ENCODE measurements at regions not wholly inside any gene's neighbourhood (a gene's known extent, or its start where the extent isn't known, plus 50 kb on each side); places are given as distances from the start of the nearest gene placed in this dataset.
A peak's percentile ranks its signal among the peaks of the same experiment; 100 is the strongest.

DNA sequence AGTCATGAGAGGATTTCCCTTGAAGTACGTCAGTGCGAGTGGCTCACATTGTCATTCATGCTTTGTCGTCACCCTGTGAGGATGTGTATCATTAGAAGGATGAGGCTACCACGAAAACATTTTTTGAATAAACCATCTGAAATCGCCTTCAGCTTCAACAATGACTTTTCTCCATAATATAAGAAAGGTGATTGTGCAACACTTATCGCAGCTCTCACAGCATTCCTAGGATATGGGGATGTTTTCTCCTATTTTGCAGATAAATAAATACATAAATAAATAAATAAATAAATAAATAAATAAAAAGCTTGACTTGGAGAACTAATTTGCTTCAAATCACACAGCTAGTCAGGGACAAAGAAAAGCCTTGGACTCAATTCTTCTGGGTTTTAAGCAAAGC lies 326.5 kb downstream of the FOXA2 start:
- Histone ChIP-seq H3K4me3 (replicated peaks; ENCODE audit: insufficient read depth, low read length) (no peak overlapping the region), H3K27ac (replicated peaks) (no peak overlapping the region), H3K27me3 (ENCODE audit: insufficient read depth, poor library complexity, severe bottlenecking) (no peaks in the 10 kb centered on the region)
- DNase-seq (ENCODE audit: low read depth in 1 of 2, low spot score in 1 of 2): no peak
- TF ChIP-seq POLR2AphosphoS5 (IDR thresholded peaks at IDR 0.05; ENCODE audit: low read depth) (no peak), GABPA (IDR thresholded peaks at IDR 0.05; ENCODE audit: low read depth) (no peak), SPI1 (IDR thresholded peaks at IDR 0.05; ENCODE audit: borderline replicate concordance, low read depth) (no peak)
- TF ChIP-seq, protein P1, sequence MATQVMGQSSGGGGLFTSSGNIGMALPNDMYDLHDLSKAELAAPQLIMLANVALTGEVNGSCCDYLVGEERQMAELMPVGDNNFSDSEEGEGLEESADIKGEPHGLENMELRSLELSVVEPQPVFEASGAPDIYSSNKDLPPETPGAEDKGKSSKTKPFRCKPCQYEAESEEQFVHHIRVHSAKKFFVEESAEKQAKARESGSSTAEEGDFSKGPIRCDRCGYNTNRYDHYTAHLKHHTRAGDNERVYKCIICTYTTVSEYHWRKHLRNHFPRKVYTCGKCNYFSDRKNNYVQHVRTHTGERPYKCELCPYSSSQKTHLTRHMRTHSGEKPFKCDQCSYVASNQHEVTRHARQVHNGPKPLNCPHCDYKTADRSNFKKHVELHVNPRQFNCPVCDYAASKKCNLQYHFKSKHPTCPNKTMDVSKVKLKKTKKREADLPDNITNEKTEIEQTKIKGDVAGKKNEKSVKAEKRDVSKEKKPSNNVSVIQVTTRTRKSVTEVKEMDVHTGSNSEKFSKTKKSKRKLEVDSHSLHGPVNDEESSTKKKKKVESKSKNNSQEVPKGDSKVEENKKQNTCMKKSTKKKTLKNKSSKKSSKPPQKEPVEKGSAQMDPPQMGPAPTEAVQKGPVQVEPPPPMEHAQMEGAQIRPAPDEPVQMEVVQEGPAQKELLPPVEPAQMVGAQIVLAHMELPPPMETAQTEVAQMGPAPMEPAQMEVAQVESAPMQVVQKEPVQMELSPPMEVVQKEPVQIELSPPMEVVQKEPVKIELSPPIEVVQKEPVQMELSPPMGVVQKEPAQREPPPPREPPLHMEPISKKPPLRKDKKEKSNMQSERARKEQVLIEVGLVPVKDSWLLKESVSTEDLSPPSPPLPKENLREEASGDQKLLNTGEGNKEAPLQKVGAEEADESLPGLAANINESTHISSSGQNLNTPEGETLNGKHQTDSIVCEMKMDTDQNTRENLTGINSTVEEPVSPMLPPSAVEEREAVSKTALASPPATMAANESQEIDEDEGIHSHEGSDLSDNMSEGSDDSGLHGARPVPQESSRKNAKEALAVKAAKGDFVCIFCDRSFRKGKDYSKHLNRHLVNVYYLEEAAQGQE (IDR thresholded peaks at IDR 0.05; ENCODE audit: insufficient replicate concordance, low read depth): no peak
- TF ChIP-seq, protein P2, sequence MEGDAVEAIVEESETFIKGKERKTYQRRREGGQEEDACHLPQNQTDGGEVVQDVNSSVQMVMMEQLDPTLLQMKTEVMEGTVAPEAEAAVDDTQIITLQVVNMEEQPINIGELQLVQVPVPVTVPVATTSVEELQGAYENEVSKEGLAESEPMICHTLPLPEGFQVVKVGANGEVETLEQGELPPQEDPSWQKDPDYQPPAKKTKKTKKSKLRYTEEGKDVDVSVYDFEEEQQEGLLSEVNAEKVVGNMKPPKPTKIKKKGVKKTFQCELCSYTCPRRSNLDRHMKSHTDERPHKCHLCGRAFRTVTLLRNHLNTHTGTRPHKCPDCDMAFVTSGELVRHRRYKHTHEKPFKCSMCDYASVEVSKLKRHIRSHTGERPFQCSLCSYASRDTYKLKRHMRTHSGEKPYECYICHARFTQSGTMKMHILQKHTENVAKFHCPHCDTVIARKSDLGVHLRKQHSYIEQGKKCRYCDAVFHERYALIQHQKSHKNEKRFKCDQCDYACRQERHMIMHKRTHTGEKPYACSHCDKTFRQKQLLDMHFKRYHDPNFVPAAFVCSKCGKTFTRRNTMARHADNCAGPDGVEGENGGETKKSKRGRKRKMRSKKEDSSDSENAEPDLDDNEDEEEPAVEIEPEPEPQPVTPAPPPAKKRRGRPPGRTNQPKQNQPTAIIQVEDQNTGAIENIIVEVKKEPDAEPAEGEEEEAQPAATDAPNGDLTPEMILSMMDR (IDR thresholded peaks at IDR 0.05; ENCODE audit: insufficient read depth, low read length): no peak

DNA sequence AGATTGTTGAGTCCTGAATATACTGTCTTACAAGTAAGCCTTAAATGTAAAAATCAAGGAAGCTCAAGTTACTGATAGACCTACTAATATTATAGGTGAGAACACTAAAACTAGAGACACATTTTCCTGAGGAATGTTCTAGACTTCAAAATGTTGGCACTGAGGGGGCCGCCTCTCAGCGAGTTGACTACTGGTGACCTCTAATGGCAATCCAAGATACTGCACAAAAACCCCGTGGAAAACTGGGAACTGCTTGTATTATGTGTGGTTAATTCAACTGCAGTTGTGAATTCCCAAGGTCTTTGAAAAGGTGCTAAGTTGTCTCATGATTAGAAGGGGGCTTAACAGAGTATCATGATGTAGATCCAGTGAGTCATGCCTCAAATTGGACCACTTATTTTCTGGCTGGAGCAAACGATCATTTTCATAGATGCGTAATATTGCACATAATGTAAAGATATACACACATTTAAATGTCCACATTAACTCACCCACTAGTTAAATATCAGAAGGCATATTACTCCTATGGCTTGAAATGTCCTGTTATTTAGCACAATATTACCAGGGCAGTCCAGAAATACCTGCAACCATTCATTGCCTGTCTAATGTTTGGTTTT lies 336.2 kb downstream of the FOXA2 start:
- TF ChIP-seq POLR2AphosphoS5 (IDR thresholded peaks at IDR 0.05; ENCODE audit: low read depth) (no peak), SPI1 (IDR thresholded peaks at IDR 0.05; ENCODE audit: borderline replicate concordance, low read depth) (no peak)
- TF ChIP-seq, protein P2 (IDR thresholded peaks at IDR 0.05; ENCODE audit: insufficient read depth, low read length): peak; percentile 11
- Histone ChIP-seq H3K4me3 (replicated peaks; ENCODE audit: insufficient read depth, low read length) (no peak overlapping the region), H3K27ac (replicated peaks) (no peak overlapping the region), H3K27me3 (ENCODE audit: insufficient read depth, poor library complexity, severe bottlenecking) (no peaks in the 10 kb centered on the region)
- DNase-seq (ENCODE audit: low read depth in 1 of 2, low spot score in 1 of 2): no peak

DNA sequence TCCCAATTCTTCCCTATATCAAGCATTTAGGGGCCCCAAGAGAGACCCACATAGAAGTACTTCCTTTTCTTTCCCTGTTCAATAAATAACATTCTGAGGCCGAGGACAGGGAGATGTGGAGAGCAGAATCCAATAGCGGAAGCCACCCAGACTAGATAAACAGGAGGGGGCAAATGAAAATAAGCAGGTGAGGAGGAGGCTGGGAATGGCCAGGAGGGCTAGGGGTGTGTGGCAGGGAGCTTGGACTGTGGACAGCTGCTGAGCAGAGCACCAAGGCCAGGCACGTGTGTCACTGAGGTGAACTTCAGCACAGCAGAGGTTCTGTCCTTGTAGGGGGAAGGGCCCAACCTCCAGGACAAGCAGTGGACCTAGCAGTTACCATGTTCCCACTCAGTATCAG lies 339.2 kb downstream of the FOXA2 start:
- Histone ChIP-seq H3K4me3 (replicated peaks; ENCODE audit: insufficient read depth, low read length) (no peak overlapping the region), H3K27me3 (ENCODE audit: insufficient read depth, poor library complexity, severe bottlenecking) (peaks cover 2% of the 10 kb centered on the region), H3K27ac (replicated peaks) (no peak overlapping the region)
- TF ChIP-seq, protein P1 (IDR thresholded peaks at IDR 0.05; ENCODE audit: insufficient replicate concordance, low read depth): no peak
- no peak for TF ChIP-seq SPI1 (IDR thresholded peaks at IDR 0.05; ENCODE audit: borderline replicate concordance, low read depth)
- TF ChIP-seq GABPA (IDR thresholded peaks at IDR 0.05; ENCODE audit: low read depth): no peak
- no peak for TF ChIP-seq POLR2AphosphoS5 (IDR thresholded peaks at IDR 0.05; ENCODE audit: low read depth)
- TF ChIP-seq, protein P2 (IDR thresholded peaks at IDR 0.05; ENCODE audit: insufficient read depth, low read length): no peak
- DNase-seq (ENCODE audit: low read depth in 1 of 2, low spot score in 1 of 2): no peak

GRCh38 chr20:22243067-22243466 lies 341.3 kb downstream of the FOXA2 start:
- Histone ChIP-seq H3K27me3 (ENCODE audit: insufficient read depth, poor library complexity, severe bottlenecking) (peaks cover 2% of the 10 kb centered on the region), H3K4me3 (replicated peaks; ENCODE audit: insufficient read depth, low read length) (no peak overlapping the region), H3K27ac (replicated peaks) (no peak overlapping the region)
- DNase-seq (ENCODE audit: low read depth in 1 of 2, low spot score in 1 of 2): no peak
- TF ChIP-seq, protein P1 (IDR thresholded peaks at IDR 0.05; ENCODE audit: insufficient replicate concordance, low read depth): no peak
- TF ChIP-seq SPI1 (IDR thresholded peaks at IDR 0.05; ENCODE audit: borderline replicate concordance, low read depth) (no peak), GABPA (IDR thresholded peaks at IDR 0.05; ENCODE audit: low read depth) (no peak), POLR2AphosphoS5 (IDR thresholded peaks at IDR 0.05; ENCODE audit: low read depth) (no peak)
- TF ChIP-seq, protein P2 (IDR thresholded peaks at IDR 0.05; ENCODE audit: insufficient read depth, low read length): no peak

Measured in HL-60 (cell line).